ENCODE measurements at regions not wholly inside any gene's neighbourhood (a gene's known extent, or its start where the extent isn't known, plus 50 kb on each side); places are given as distances from the start of the nearest gene placed in this dataset.

- no peak for DNase-seq (ENCODE audit: low read depth)
Measured at GRCh38 chr3:168289471-168290008, 193.8 kb upstream of the GOLIM4 start.

- no peak for DNase-seq (ENCODE audit: low read depth)
Measured at GRCh38 chr3:168288511-168289401, 193.0 kb upstream of the GOLIM4 start.

- no peak for DNase-seq (ENCODE audit: low read depth)
Measured at GRCh38 chr3:168285506-168285905, 189.8 kb upstream of the GOLIM4 start.

GRCh38 chr3:168284728-168285127, 189.0 kb upstream of the GOLIM4 start:
- DNase-seq (ENCODE audit: low read depth) = no peak

GRCh38 chr3:168275662-168276061, 179.9 kb upstream of the GOLIM4 start:
- no peak for DNase-seq (ENCODE audit: low read depth)

- no peak for DNase-seq (ENCODE audit: low read depth)
Measured at GRCh38 chr3:168273917-168274316, 178.2 kb upstream of the GOLIM4 start.

GRCh38 chr3:168273036-168273435, 177.3 kb upstream of the GOLIM4 start:
- DNase-seq (ENCODE audit: low read depth) = no peak

GRCh38 chr3:168272343-168272985, 176.7 kb upstream of the GOLIM4 start:
- no peak for DNase-seq (ENCODE audit: low read depth)

GRCh38 chr3:168271932-168272331, 176.2 kb upstream of the GOLIM4 start:
- no peak for DNase-seq (ENCODE audit: low read depth)

GRCh38 chr3:168269001-168269400, 173.3 kb upstream of the GOLIM4 start:
- DNase-seq (ENCODE audit: low read depth) = no peak

GRCh38 chr3:168267179-168267578, 171.5 kb upstream of the GOLIM4 start:
- DNase-seq (ENCODE audit: low read depth) = no peak

- DNase-seq (ENCODE audit: low read depth) = no peak
Measured at GRCh38 chr3:168266335-168266734, 170.6 kb upstream of the GOLIM4 start.

- DNase-seq (ENCODE audit: low read depth) = no peak
Measured at GRCh38 chr3:168262887-168263286, 167.2 kb upstream of the GOLIM4 start.

- DNase-seq (ENCODE audit: low read depth) = no peak
Measured at GRCh38 chr3:168260859-168261258, 165.1 kb upstream of the GOLIM4 start.

- no peak for DNase-seq (ENCODE audit: low read depth)
Measured at GRCh38 chr3:168251371-168251770, 155.6 kb upstream of the GOLIM4 start.

GRCh38 chr3:168250415-168250861, 154.7 kb upstream of the GOLIM4 start:
- no peak for DNase-seq (ENCODE audit: low read depth)

- DNase-seq (ENCODE audit: low read depth) = peak; percentile 14
Measured at GRCh38 chr3:168249550-168250414, 154.1 kb upstream of the GOLIM4 start.

- DNase-seq (ENCODE audit: low read depth) = no peak
Measured at GRCh38 chr3:168249205-168249549, 153.5 kb upstream of the GOLIM4 start.

- DNase-seq (ENCODE audit: low read depth) = no peak
Measured at GRCh38 chr3:168248383-168249204, 152.9 kb upstream of the GOLIM4 start.

- DNase-seq (ENCODE audit: low read depth) = no peak
Measured at GRCh38 chr3:168241156-168241555, 145.4 kb upstream of the GOLIM4 start.

GRCh38 chr3:168239287-168239686, 143.6 kb upstream of the GOLIM4 start:
- DNase-seq (ENCODE audit: low read depth) = no peak
